B cell (primary cell): ENCODE measurements at regions not wholly inside any gene's neighbourhood (a gene's known extent, or its start where the extent isn't known, plus 50 kb on each side); places are given as distances from the start of the nearest gene placed in this dataset.
A peak's percentile ranks its signal among the peaks of the same experiment; 100 is the strongest.

ENCODE experiments used
- ATAC-seq: fragments of 200-7000 bp; cut with Tn5 transposase; one replicate; pipeline ENCODE4 v1.10.0; 2021; ENCODE audit warnings: low read depth, mild to moderate bottlenecking, moderate number of reproducible peaks, moderate library complexity
- CTCF ChIA-PET: fragments of 350-600 bp; sonication (Branson Sonifier 250); formaldehyde crosslinking; loops from one replicate; lab custom pipeline; 2021; ENCODE audit warnings: antibody characterized with exemption, inconsistent platforms; lab: Charles Lee
- POLR2A ChIA-PET: fragments of 350-600 bp; sonication (Branson Sonifier 250); formaldehyde crosslinking; loops from one replicate; lab custom pipeline; 2021; ENCODE audit warnings: antibody characterized with exemption; lab: Charles Lee
- DNase-seq: peaks from one replicate; pipeline ENCODE4 v3.0.0; 2013
- H2AFZ ChIP-seq: 2 replicates; pipeline ENCODE4 v1.6.1; 2012; ENCODE audit warnings: mild to moderate bottlenecking, low read depth, low read length; ENCODE audit not compliant: insufficient read depth, poor library complexity, severe bottlenecking
- H3K27ac ChIP-seq, 2 donors: 1 replicate in 1 of 2; 2 replicates in 1 of 2; pipeline ENCODE4 v1.5.1; 2012 to 2013; ENCODE audit warnings: low read length in 2 of 2, mild to moderate bottlenecking in 2 of 2, moderate library complexity in 1 of 2
- H3K27me3 ChIP-seq, 4 experiments: fragments of 200-600 bp in 1 of 4; sonication (generic) in 1 of 4; replicated peaks in 1 of 4; 1 replicate in 2 of 4; 2 replicates in 2 of 4; pipeline versions ENCODE4 v1.6.1 to v1.7.0; 2013 to 2016; ENCODE audit warnings: low read length in 3 of 4, mild to moderate bottlenecking in 2 of 4, mixed read lengths in 1 of 4, moderate library complexity in 1 of 4; ENCODE audit not compliant: insufficient read depth in 4 of 4, control insufficient read depth in 3 of 4; ENCODE audit errors: control extremely low read depth in 1 of 4
- H3K36me3 ChIP-seq, 2 experiments: replicated peaks in 1 of 2; 1 replicate in 1 of 2; 2 replicates in 1 of 2; pipeline versions ENCODE4 v1.6.1 to v1.7.1; 2013; ENCODE audit warnings: low read length in 1 of 2; ENCODE audit not compliant: insufficient read depth in 2 of 2, control insufficient read depth in 1 of 2; ENCODE audit errors: control extremely low read depth in 1 of 2, extremely low read depth in 1 of 2
- H3K4me1 ChIP-seq, 2 donors: fragments of 200-600 bp in 1 of 2; sonication (generic) in 1 of 2; 1 replicate in 1 of 2; 2 replicates in 1 of 2; pipeline versions ENCODE4 v1.5.1 to v1.6.1; 2013 to 2017; ENCODE audit warnings: low read length in 2 of 2; ENCODE audit not compliant: control insufficient read depth in 2 of 2, insufficient read depth in 2 of 2
- H3K4me2 ChIP-seq: replicated peaks from 2 replicates; pipeline ENCODE3; 2012; ENCODE audit warnings: mild to moderate bottlenecking, low read depth, low read length; ENCODE audit not compliant: poor library complexity, severe bottlenecking
- H3K4me3 ChIP-seq, 5 experiments: fragments of 200-600 bp in 1 of 5; sonication (generic) in 1 of 5; 1 replicate in 3 of 5; 2 replicates in 2 of 5; pipeline versions ENCODE4 v1.5.1 to v1.7.0; 2011 to 2016; ENCODE audit warnings: low read length in 4 of 5, mild to moderate bottlenecking in 4 of 5, low read depth in 2 of 5, control low read depth in 1 of 5, moderate library complexity in 1 of 5; ENCODE audit not compliant: insufficient read depth in 1 of 5; ENCODE audit errors: control extremely low read depth in 1 of 5, extremely low read depth in 1 of 5
- H3K79me2 ChIP-seq: fragments of 200-600 bp; sonication (generic); one replicate; pipeline ENCODE4 v1.6.0; 2016; ENCODE audit warnings: low read length; ENCODE audit not compliant: control insufficient read depth, insufficient read depth
- H3K9ac ChIP-seq: fragments of 200-600 bp; sonication (generic); 2 replicates; pipeline ENCODE4 v1.6.1; 2017; ENCODE audit warnings: mild to moderate bottlenecking, low read length, moderate library complexity
- H3K9me3 ChIP-seq, 3 donors: one replicate each; pipeline versions ENCODE4 v1.6.1 to v1.7.1; 2013; ENCODE audit warnings: low read length in 2 of 3; ENCODE audit not compliant: control insufficient read depth in 2 of 3, insufficient read depth in 1 of 3; ENCODE audit errors: control extremely low read depth in 1 of 3
- H4K20me1 ChIP-seq: 2 replicates; pipeline ENCODE4 v1.6.0; 2012; ENCODE audit warnings: mild to moderate bottlenecking, low read length; ENCODE audit not compliant: insufficient read depth, control insufficient read depth, poor library complexity, severe bottlenecking
- H3K27ac Mint-ChIP-seq: one replicate; pipeline ENCODE4 v1.8.0; 2021; ENCODE audit warnings: mixed read lengths
- H3K27me3 Mint-ChIP-seq: one replicate; pipeline ENCODE4 v1.8.0; 2021; ENCODE audit warnings: mixed read lengths
- H3K4me1 Mint-ChIP-seq: one replicate; pipeline ENCODE4 v1.8.0; 2021; ENCODE audit warnings: mixed read lengths
- H3K4me3 Mint-ChIP-seq: one replicate; pipeline ENCODE4 v1.8.0; 2021; ENCODE audit warnings: mixed read lengths
- H3K9me3 Mint-ChIP-seq: one replicate; pipeline ENCODE4 v1.8.0; 2022; ENCODE audit warnings: mixed read lengths; ENCODE audit not compliant: insufficient read depth
- EZH2 ChIP-seq: IDR thresholded peaks from 2 replicates; pipeline ENCODE4 v1.6.1; 2012; ENCODE audit warnings: borderline replicate concordance, low read depth, mild to moderate bottlenecking, moderate library complexity, low read length; ENCODE audit not compliant: insufficient read depth, poor library complexity, severe bottlenecking
- WGBS: methylation state at CpG from one replicate; pipeline ENCODE4 v1.1.5; 2013; ENCODE audit warnings: missing lambda C conversion rate; ENCODE audit not compliant: insufficient coverage; 5-methylcytosine and 5-hydroxymethylcytosine counted together
- intact Hi-C: fragments of 100-400 bp; cut with micrococcal nuclease; formaldehyde crosslinking; loops from one replicate; pipeline ENCODE4 v1.10.0; 2022
- TF ChIP-seq, protein P1 (sequence below): fragments of 200-600 bp; IDR thresholded peaks from one replicate; pipeline ENCODE4 v1.8.0; 2022; ENCODE audit warnings: antibody characterized with exemption, mild to moderate bottlenecking

GRCh38 chr6:27672113-27672799 lies 199.4 kb upstream of the ZNF184 start:
- H3K4me2 ChIP-seq: peak overlapping the region; percentile 32
- CTCF ChIA-PET: interaction anchor here (1.2 kb wide), 1 partner anchor 15 kb away, joined by 4 read pairs; no protein-coding TSS in a partner anchor
- no peaks in the 10 kb centered on the region for H4K20me1 ChIP-seq
- 5% methylated on average over 19 of the region's 28 CpGs for WGBS
- no peak overlapping the region for H2AFZ ChIP-seq
- no peak overlapping the region for H3K27ac ChIP-seq
- H3K4me1 ChIP-seq: peaks cover 21 to 22% of the 10 kb centered on the region in 2 donors
- peaks cover 27% of the 10 kb centered on the region for H3K4me1 Mint-ChIP-seq
- peak overlapping the region in 1 of 5 experiments; percentile 24 for H3K4me3 ChIP-seq
- POLR2A ChIA-PET: no interaction called here
- peak overlapping the region; percentile 23 for H3K4me3 Mint-ChIP-seq
- H3K9me3 Mint-ChIP-seq: peaks cover 12% of the 10 kb centered on the region
- H3K79me2 ChIP-seq: no peaks in the 10 kb centered on the region
- intact Hi-C loops: loop anchor here (5.0 kb wide), 4 partner anchors 70 to 435 kb away; a partner anchor contains a TSS
- peaks cover 71% of the 10 kb centered on the region for H3K27me3 Mint-ChIP-seq
- peak overlapping the region; percentile 17 for H3K9ac ChIP-seq
- TF ChIP-seq, protein P1, sequence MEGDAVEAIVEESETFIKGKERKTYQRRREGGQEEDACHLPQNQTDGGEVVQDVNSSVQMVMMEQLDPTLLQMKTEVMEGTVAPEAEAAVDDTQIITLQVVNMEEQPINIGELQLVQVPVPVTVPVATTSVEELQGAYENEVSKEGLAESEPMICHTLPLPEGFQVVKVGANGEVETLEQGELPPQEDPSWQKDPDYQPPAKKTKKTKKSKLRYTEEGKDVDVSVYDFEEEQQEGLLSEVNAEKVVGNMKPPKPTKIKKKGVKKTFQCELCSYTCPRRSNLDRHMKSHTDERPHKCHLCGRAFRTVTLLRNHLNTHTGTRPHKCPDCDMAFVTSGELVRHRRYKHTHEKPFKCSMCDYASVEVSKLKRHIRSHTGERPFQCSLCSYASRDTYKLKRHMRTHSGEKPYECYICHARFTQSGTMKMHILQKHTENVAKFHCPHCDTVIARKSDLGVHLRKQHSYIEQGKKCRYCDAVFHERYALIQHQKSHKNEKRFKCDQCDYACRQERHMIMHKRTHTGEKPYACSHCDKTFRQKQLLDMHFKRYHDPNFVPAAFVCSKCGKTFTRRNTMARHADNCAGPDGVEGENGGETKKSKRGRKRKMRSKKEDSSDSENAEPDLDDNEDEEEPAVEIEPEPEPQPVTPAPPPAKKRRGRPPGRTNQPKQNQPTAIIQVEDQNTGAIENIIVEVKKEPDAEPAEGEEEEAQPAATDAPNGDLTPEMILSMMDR: no peak
- no peak for TF ChIP-seq EZH2
- peak; percentile 48 for DNase-seq
- peaks cover 0 to 75% (median 61%) of the 10 kb centered on the region in 4 experiments for H3K27me3 ChIP-seq
- H3K36me3 ChIP-seq: no peaks in the 10 kb centered on the region
- peak overlapping the region; percentile 41 for H3K27ac Mint-ChIP-seq
- ATAC-seq: no peak
- peaks cover 12 to 61% (median 35%) of the 10 kb centered on the region in 3 donors for H3K9me3 ChIP-seq
